ENCODE measurements at regions not wholly inside any gene's neighbourhood (a gene's known extent, or its start where the extent isn't known, plus 50 kb on each side); places are given as distances from the start of the nearest gene placed in this dataset.

DNA sequence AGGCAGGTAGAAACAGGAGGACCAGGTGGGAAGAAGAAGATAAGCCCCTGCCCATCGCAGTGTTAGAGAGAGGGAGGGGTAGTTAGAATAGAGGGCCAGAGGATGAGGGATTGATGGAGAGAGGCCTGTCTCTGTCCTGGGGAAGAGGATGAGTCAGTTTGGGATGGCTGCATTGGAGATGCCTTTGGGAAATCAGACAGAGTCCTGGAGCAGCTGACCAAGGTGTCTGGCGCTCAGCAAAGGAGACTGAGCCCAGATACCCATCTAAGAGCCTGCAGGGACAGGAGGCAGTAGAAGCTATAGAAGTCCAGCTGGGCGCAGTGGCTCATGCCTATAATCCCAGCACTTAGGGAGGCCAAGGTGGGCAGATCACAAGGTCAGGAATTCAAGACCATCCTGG, 177.8 kb upstream of the HAAO start:
- Histone ChIP-seq H4K20me1 (ENCODE audit: insufficient read depth) (no peaks in the 10 kb centered on the region), H3K27me3 (ENCODE audit: insufficient read depth, low read length) (no peaks in the 10 kb centered on the region), H3K4me3 (replicated peaks in 1 of 2; ENCODE audit: low read depth in 1 of 2, low read length in 2 of 2) (no peak overlapping the region), H3K79me2 (ENCODE audit: insufficient read depth, low read length) (no peaks in the 10 kb centered on the region), H3K9ac (ENCODE audit: low read length) (no peak overlapping the region), H3K4me2 (ENCODE audit: low read length) (no peak overlapping the region), H3K36me3 (ENCODE audit: control insufficient read depth in 1 of 2, insufficient read depth in 2 of 2, low read length in 2 of 2) (no peaks in the 10 kb centered on the region), H3K9me2 (ENCODE audit: insufficient read depth) (no peaks in the 10 kb centered on the region), H3K9me3 (ENCODE audit: control insufficient read depth in 1 of 2, insufficient read depth in 1 of 2, low read depth in 1 of 2, low read length in 2 of 2) (no peaks in the 10 kb centered on the region), H3K4me1 (ENCODE audit: control insufficient read depth in 1 of 2, insufficient read depth in 2 of 2, low read length in 2 of 2) (peaks cover 0 to 2% of the 10 kb centered on the region in 2 experiments; a peak in 1 of 4 replicates), H3K27ac (ENCODE audit: low read depth, low read length) (no peak overlapping the region), H2AFZ (ENCODE audit: low read depth, low read length, poor library complexity, severe bottlenecking) (no peak overlapping the region)
- DNase-seq (ENCODE audit: low read depth, low spot score) (no peak), ATAC-seq (no peak)
- RAD21 ChIA-PET (ENCODE audit: low non-redundant PET in 1 of 2, low total read pairs in 2 of 2, uncharacterized antibody in 2 of 2, unreplicated experiment in 2 of 2): no interaction called here
- no TSS peak for BruUV-seq (replicated peaks)
- intact Hi-C loops (cut with micrococcal nuclease): no loop called here
- POLR2A ChIA-PET: no interaction called here
- CTCF ChIA-PET: no interaction called here
- TF ChIP-seq EGR1 (IDR thresholded peaks at IDR 0.05; ENCODE audit: low read depth) (no peak), JUND (IDR thresholded peaks at IDR 0.05) (no peak), EZH2phosphoT487 (IDR thresholded peaks at IDR 0.05; ENCODE audit: borderline replicate concordance) (no peak), CEBPB (IDR thresholded peaks at IDR 0.05; ENCODE audit: low read depth) (no peak), ZFX (IDR thresholded peaks at IDR 0.05) (no peak), POLR2A (IDR thresholded peaks at IDR 0.05; ENCODE audit: borderline replicate concordance, extremely low read depth, insufficient read depth, insufficient read length) (no peak), SRF (IDR thresholded peaks at IDR 0.05; ENCODE audit: low read depth) (no peak), EZH2 (IDR thresholded peaks at IDR 0.05) (no peak), SP1 (IDR thresholded peaks at IDR 0.05; ENCODE audit: low read depth) (no peak), ZNF274 (IDR thresholded peaks at IDR 0.05; ENCODE audit: low read depth, low read length) (no peak), TCF7L2 (IDR thresholded peaks at IDR 0.05; ENCODE audit: borderline replicate concordance, extremely low read depth, insufficient read depth, insufficient read length) (no peak), FOSL1 (IDR thresholded peaks at IDR 0.05; ENCODE audit: low read depth) (no peak), ELF1 (IDR thresholded peaks at IDR 0.05; ENCODE audit: borderline replicate concordance, low read depth) (no peak)
- TF ChIP-seq, protein P1, sequence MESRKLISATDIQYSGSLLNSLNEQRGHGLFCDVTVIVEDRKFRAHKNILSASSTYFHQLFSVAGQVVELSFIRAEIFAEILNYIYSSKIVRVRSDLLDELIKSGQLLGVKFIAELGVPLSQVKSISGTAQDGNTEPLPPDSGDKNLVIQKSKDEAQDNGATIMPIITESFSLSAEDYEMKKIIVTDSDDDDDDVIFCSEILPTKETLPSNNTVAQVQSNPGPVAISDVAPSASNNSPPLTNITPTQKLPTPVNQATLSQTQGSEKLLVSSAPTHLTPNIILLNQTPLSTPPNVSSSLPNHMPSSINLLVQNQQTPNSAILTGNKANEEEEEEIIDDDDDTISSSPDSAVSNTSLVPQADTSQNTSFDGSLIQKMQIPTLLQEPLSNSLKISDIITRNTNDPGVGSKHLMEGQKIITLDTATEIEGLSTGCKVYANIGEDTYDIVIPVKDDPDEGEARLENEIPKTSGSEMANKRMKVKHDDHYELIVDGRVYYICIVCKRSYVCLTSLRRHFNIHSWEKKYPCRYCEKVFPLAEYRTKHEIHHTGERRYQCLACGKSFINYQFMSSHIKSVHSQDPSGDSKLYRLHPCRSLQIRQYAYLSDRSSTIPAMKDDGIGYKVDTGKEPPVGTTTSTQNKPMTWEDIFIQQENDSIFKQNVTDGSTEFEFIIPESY (IDR thresholded peaks at IDR 0.05; ENCODE audit: extremely low read depth, insufficient replicate concordance, low read length): no peak
- TF ChIP-seq, protein P2, sequence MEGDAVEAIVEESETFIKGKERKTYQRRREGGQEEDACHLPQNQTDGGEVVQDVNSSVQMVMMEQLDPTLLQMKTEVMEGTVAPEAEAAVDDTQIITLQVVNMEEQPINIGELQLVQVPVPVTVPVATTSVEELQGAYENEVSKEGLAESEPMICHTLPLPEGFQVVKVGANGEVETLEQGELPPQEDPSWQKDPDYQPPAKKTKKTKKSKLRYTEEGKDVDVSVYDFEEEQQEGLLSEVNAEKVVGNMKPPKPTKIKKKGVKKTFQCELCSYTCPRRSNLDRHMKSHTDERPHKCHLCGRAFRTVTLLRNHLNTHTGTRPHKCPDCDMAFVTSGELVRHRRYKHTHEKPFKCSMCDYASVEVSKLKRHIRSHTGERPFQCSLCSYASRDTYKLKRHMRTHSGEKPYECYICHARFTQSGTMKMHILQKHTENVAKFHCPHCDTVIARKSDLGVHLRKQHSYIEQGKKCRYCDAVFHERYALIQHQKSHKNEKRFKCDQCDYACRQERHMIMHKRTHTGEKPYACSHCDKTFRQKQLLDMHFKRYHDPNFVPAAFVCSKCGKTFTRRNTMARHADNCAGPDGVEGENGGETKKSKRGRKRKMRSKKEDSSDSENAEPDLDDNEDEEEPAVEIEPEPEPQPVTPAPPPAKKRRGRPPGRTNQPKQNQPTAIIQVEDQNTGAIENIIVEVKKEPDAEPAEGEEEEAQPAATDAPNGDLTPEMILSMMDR (IDR thresholded peaks at IDR 0.05 in 2 of 3, conservative IDR thresholded peaks at IDR 0.05 in 1 of 3; ENCODE audit: borderline replicate concordance in 1 of 3, insufficient read depth in 1 of 3, low read depth in 2 of 3, low read length in 2 of 3): no peak
- TF ChIP-seq, protein P3, sequence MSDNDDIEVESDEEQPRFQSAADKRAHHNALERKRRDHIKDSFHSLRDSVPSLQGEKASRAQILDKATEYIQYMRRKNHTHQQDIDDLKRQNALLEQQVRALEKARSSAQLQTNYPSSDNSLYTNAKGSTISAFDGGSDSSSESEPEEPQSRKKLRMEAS (IDR thresholded peaks at IDR 0.05): no peak
- TF ChIP-seq, protein P4, sequence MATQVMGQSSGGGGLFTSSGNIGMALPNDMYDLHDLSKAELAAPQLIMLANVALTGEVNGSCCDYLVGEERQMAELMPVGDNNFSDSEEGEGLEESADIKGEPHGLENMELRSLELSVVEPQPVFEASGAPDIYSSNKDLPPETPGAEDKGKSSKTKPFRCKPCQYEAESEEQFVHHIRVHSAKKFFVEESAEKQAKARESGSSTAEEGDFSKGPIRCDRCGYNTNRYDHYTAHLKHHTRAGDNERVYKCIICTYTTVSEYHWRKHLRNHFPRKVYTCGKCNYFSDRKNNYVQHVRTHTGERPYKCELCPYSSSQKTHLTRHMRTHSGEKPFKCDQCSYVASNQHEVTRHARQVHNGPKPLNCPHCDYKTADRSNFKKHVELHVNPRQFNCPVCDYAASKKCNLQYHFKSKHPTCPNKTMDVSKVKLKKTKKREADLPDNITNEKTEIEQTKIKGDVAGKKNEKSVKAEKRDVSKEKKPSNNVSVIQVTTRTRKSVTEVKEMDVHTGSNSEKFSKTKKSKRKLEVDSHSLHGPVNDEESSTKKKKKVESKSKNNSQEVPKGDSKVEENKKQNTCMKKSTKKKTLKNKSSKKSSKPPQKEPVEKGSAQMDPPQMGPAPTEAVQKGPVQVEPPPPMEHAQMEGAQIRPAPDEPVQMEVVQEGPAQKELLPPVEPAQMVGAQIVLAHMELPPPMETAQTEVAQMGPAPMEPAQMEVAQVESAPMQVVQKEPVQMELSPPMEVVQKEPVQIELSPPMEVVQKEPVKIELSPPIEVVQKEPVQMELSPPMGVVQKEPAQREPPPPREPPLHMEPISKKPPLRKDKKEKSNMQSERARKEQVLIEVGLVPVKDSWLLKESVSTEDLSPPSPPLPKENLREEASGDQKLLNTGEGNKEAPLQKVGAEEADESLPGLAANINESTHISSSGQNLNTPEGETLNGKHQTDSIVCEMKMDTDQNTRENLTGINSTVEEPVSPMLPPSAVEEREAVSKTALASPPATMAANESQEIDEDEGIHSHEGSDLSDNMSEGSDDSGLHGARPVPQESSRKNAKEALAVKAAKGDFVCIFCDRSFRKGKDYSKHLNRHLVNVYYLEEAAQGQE (IDR thresholded peaks at IDR 0.05; ENCODE audit: low read depth): no peak
